Muscle of leg (tissue), 3 donors: ENCODE measurements at regions not wholly inside any gene's neighbourhood (a gene's known extent, or its start where the extent isn't known, plus 50 kb on each side); places are given as distances from the start of the nearest gene placed in this dataset.
"Not testable (repeated sequence)": the region's sequence is repeated elsewhere in the genome, so short reads cannot be mapped to it uniquely, and the experiment has no call there.

Source experiments
- DNase-seq: peaks from one replicate; pipeline ENCODE4 v3.0.0; 2013
- H3K27ac ChIP-seq: one replicate; pipeline ENCODE4 v1.5.1; 2013; ENCODE audit warnings: mild to moderate bottlenecking, low read length, control low read depth
- H3K27me3 ChIP-seq: one replicate; pipeline ENCODE4 v1.6.1; 2013; ENCODE audit warnings: low read length; ENCODE audit not compliant: control insufficient read depth, insufficient read depth
- H3K36me3 ChIP-seq: one replicate; pipeline ENCODE4 v1.6.1; 2013; ENCODE audit warnings: low read length; ENCODE audit not compliant: control insufficient read depth, insufficient read depth
- H3K4me1 ChIP-seq: one replicate; pipeline ENCODE4 v1.6.1; 2013; ENCODE audit warnings: low read length; ENCODE audit not compliant: control insufficient read depth, insufficient read depth
- H3K4me3 ChIP-seq: one replicate; pipeline ENCODE4 v1.5.1; 2013; ENCODE audit warnings: low read length, control low read depth
- H3K9me3 ChIP-seq: replicated peaks from 2 replicates; pipeline ENCODE4 v1.6.1; 2013; ENCODE audit warnings: low read depth, low read length; ENCODE audit not compliant: control insufficient read depth
- WGBS: methylation state at CpG from one replicate; pipeline ENCODE4 v1.1.5; 2013; ENCODE audit warnings: missing lambda C conversion rate; ENCODE audit not compliant: insufficient coverage; 5-methylcytosine and 5-hydroxymethylcytosine counted together

DNA sequence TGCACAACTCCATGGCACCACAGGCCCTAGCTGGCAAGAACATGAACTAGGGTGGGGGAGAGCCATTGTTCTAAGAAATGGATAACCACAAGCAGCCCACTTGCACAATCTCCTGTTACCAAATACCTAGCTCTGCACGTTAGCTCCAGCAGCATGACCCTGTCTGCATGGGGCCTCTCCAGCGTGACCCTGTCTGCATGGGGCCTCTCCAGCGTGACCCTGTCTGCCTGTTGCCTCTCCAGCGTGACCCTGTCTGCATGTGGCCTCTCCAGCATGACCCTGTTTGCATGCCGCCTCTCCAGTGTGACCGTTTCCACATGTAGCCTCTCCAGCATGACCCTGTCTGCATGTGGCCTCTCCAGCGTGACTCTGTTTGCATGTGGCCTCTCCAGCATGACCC, 356.7 kb downstream of the CNTNAP3B start:
- H3K4me1 ChIP-seq, H3K27me3 ChIP-seq, H3K36me3 ChIP-seq, DNase-seq, H3K27ac ChIP-seq, H3K4me3 ChIP-seq, H3K9me3 ChIP-seq: not testable (repeated sequence)
- WGBS, result no CpG with 5 or more reads among the region's 7 CpGs

DNA sequence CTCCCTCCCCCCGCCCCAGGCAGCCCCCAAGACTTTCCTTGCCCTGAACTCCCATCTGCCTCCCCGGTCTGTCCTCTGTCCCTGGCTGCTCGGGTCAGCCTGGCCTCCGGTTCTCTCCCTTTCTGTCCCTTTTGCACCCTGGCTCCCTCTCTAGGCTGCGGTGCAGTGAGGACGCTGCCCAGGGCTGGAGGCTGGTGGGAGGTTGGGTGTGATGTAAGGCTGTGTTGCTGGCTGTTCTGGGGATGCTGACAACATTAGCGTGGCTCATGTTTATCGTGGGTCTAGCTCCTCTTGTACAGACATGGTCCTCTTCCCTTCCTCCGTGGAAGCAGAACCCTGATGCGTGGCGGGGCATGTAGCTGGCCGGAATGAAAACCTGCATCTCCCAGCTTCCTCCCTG, 357.5 kb downstream of the CNTNAP3B start:
- not testable (repeated sequence) for H3K4me3 ChIP-seq, H3K27me3 ChIP-seq, H3K4me1 ChIP-seq, H3K9me3 ChIP-seq, H3K27ac ChIP-seq, DNase-seq, H3K36me3 ChIP-seq
- no CpG with 5 or more reads among the region's 12 CpGs for WGBS

DNA sequence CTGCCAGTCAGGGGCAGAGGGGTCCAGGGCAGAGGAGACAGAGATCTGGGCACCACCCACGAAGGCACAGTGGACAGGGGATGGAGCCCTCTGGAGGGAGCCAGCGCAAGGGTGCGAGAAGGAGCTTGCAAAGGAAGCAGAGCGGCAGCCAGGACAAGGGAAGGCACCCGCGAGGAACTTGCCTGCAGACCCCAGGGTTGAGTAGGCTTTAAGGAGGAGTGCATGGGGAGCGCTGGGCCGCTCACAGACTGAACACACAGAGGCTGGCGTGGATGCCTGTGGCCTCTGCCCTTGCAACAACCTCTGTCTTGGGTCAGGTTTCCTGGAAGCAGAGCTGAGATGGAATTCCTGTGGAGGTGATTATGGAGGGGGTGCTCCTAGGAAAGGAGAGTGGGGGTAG, 374.4 kb downstream of the CNTNAP3B start:
- H3K27ac ChIP-seq, H3K4me1 ChIP-seq, H3K27me3 ChIP-seq, H3K9me3 ChIP-seq, DNase-seq, H3K36me3 ChIP-seq, H3K4me3 ChIP-seq: not testable (repeated sequence)
- WGBS, result no CpG with 5 or more reads among the region's 9 CpGs

DNA sequence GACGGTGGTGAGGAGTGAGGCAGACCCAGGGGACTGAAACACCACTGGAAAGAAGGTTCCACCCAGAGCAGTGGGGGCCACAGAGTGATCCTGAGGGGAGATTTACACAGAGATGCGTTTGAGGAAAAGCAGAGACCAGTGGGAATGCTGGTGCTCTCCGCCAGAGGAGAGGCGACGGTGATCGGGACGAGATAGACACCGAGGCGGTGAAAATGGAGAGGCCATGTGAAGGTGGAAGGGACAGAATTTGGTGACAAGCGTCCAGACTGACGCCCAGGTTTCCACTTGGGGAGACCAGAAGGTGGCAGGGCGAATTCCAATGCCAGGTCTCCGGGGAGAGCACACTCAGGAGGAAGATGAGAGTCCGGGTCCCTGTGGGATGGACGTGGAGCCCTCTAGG, 374.8 kb downstream of the CNTNAP3B start:
- not testable (repeated sequence) for H3K4me1 ChIP-seq, DNase-seq
- 40% methylated on average over 1 of the region's 15 CpGs for WGBS

DNA sequence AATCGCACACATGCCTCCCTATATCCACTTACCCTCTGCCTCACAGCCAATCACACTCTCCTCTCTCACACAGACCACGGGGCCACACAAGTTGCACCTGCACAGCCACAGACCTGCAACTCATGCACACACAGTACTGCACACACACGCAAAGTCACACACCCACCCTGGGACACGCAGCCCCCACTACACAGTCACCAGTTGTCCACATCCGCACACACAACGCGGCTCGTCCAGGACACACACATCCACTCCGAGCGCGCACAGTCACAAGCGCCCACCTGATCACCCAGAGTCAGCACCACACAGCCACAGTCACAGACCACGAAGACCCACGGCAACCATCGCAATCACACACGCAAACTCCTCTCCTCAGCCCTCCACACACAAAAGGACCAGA, 387.3 kb downstream of the CNTNAP3B start:
- not testable (repeated sequence) for H3K4me3 ChIP-seq, H3K36me3 ChIP-seq, DNase-seq, H3K27ac ChIP-seq, H3K9me3 ChIP-seq, H3K4me1 ChIP-seq, H3K27me3 ChIP-seq
- WGBS, result no CpG with 5 or more reads among the region's 16 CpGs

More for the DNA sequence above, 374.8 kb downstream of the CNTNAP3B start:
- H3K36me3 ChIP-seq, H3K27ac ChIP-seq, H3K4me3 ChIP-seq, H3K9me3 ChIP-seq, H3K27me3 ChIP-seq: not testable (repeated sequence)

DNA sequence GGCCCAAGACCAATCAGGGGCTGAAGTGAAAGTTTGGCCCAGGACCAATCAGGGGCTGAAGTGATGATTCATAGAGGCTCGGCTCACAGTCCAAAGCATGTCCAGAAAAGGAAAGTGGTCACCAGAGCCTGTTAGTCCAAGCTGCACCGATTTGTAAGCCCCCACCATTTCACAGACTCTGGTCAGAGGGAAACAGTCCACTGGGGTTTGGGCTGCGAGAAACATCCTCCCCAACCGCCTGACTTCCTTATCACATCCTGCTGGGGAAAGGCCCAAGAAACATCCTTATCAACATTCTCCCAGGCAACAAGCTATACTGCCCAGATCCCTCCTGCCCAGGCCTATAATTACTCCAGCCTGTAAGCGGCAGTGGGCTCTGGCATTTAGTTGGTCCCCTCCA, 388.1 kb downstream of the CNTNAP3B start:
- H3K4me3 ChIP-seq, H3K27me3 ChIP-seq, DNase-seq, H3K9me3 ChIP-seq, H3K4me1 ChIP-seq, H3K27ac ChIP-seq, H3K36me3 ChIP-seq: not testable (repeated sequence)
- no CpG with 5 or more reads among the region's 5 CpGs for WGBS

DNA sequence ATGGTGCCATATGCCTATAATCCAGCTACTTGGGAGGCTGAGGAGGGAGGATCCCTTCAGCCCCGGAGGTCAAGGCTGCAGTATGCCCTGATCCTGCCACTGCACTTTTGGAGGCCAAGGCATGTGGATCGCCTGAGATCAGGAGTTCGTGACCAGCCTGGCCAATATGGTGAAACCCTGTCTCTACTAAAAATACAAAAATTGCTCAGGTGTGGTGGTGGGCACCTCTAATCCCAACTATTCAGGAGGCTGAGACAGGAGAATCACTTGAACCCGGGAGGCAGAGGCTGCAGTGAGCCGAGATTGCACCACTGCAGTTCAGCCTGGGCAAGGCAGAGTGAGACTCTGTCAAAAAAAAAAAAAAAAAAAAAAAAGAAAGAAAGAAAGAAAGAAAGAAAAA, 390.5 kb downstream of the CNTNAP3B start:
- not testable (repeated sequence) for H3K27ac ChIP-seq, H3K9me3 ChIP-seq, H3K4me1 ChIP-seq, H3K4me3 ChIP-seq, H3K27me3 ChIP-seq, H3K36me3 ChIP-seq, DNase-seq
- WGBS, result no CpG with 5 or more reads among the region's 5 CpGs

DNA sequence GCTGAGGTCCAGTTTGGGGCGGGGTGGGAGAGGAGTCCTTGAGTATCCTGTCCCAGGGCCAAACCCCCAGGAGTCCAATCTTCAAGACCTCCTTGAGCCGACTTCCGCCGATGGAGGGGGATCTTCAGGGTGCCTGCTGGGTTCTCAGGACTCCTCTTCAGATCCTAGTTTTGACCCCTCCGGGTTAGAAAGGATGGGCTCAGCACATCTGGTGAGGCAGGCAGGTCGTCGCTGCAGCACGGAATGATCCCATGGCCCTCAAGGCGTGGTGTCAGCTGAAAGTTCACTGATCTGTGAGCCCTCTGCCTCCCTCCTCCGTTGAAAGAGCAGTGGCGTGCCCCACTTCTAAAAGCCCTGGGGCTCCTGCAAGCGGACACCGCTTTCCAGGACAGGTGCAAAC, 430.0 kb downstream of the CNTNAP3B start:
- H3K27me3 ChIP-seq, H3K4me1 ChIP-seq, H3K27ac ChIP-seq, H3K4me3 ChIP-seq, H3K9me3 ChIP-seq, DNase-seq, H3K36me3 ChIP-seq: not testable (repeated sequence)
- no CpG with 5 or more reads among the region's 13 CpGs for WGBS

DNA sequence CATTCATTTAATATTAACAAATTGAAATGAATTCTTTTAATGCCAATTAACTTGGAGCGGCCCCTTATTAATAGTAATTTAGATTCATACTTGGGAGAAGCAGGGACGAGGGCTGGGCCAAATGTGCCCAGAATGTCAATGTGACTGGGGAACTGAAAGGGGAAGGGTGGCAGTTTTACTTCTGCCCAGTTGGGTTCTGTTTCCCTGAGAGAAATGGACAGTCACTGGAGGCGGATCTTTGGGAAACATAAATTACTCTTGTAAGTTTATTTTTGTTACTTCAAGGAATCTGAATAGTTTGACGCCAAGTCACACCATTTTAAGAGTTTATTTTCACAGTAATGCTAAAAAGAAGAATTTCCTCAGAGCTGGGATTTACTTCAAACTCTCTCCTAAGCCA, 432.1 kb downstream of the CNTNAP3B start:
- not testable (repeated sequence) for H3K4me1 ChIP-seq, H3K36me3 ChIP-seq, H3K27ac ChIP-seq, H3K27me3 ChIP-seq, H3K4me3 ChIP-seq, H3K9me3 ChIP-seq
- WGBS, result no CpG with 5 or more reads among the region's 4 CpGs
- peak; percentile 35 for DNase-seq

DNA sequence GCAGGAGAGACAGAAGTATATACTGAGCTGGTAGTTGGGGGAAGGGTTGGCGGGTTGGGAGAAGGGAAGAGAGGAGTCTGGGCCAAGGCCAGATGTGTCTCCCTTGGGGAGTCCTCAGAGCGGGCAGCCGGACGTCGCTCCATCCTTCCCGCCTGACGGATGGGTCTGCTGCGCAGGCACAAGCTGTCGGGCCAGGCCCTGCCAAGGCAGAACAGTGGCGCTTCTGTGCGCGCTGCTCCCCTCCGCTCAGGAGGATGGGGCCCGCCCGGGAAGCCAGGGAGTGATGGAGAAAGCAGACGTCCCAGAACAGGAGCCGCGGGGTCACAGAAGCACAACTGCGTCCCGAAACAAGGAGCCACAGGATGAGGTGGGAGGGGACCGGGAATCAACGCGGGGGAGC, 449.9 kb downstream of the CNTNAP3B start:
- 0% methylated on average over 4 of the region's 23 CpGs for WGBS

DNA sequence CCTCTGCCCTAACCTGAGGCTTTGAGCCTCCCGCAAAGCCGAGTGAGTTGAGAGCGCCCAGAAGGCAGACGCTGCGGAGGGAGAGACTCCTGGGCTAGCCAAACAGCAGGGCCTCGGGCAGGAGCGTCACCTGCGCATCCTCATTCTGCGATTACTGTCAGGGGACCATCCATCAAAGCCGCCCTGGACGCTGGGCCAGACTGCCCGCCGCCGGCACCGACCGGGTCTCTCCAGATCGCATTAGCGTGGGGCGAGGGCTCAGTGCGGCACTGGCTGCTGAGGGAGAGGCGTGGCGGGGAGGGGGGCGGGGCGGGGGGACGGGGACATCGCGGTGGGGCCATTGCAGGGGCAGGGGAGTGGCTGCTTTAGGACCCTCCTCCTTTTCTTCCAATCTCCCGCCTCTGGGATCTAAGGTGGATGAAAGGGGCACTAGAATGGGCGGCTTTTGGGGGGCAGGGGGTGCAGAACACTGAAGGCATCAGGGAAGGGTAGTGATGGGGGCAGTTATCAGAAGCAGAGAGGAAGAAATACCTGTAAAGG, 465.7 kb downstream of the CNTNAP3B start:
- H3K27ac ChIP-seq, H3K4me3 ChIP-seq, H3K27me3 ChIP-seq, H3K4me1 ChIP-seq, H3K9me3 ChIP-seq, H3K36me3 ChIP-seq: not testable (repeated sequence)
- peak; percentile 6 for DNase-seq
- WGBS, result 15% methylated on average over 4 of the region's 29 CpGs

More for the DNA sequence above, 449.9 kb downstream of the CNTNAP3B start:
- not testable (repeated sequence) for H3K27ac ChIP-seq, H3K36me3 ChIP-seq, H3K9me3 ChIP-seq, H3K27me3 ChIP-seq, H3K4me3 ChIP-seq, DNase-seq, H3K4me1 ChIP-seq
